Suprapubic skin (tissue), 4 donors: ENCODE measurements at regions not wholly inside any gene's neighbourhood (a gene's known extent, or its start where the extent isn't known, plus 50 kb on each side); places are given as distances from the start of the nearest gene placed in this dataset.

ENCODE experiments used
- DNase-seq, 2 donors: peaks; one replicate each; pipeline ENCODE4 v3.0.0-alpha.2; 2019; ENCODE audit warnings: low spot score in 2 of 2
- H3K27ac ChIP-seq: fragments of 200-600 bp; sonication (generic); one replicate; pipeline ENCODE4 v1.5.1; 2019
- H3K27me3 ChIP-seq: fragments of 200-600 bp; sonication (generic); one replicate; pipeline ENCODE4 v1.5.1; 2019
- H3K36me3 ChIP-seq: fragments of 200-600 bp; sonication (generic); one replicate; pipeline ENCODE4 v1.5.1; 2019
- H3K4me1 ChIP-seq: fragments of 200-600 bp; sonication (generic); one replicate; pipeline ENCODE4 v1.5.1; 2019
- H3K4me3 ChIP-seq: fragments of 200-600 bp; sonication (generic); one replicate; pipeline ENCODE4 v1.5.1; 2019; ENCODE audit warnings: mild to moderate bottlenecking
- H3K9me3 ChIP-seq: fragments of 200-600 bp; sonication (generic); one replicate; pipeline ENCODE4 v1.5.1; 2019
- EP300 ChIP-seq: sonication (generic); formaldehyde crosslinking; IDR thresholded peaks from one replicate; pipeline ENCODE4 v1.6.1; 2017; ENCODE audit warnings: antibody characterized with exemption
- POLR2A ChIP-seq, 2 donors: fragments of 450-650 bp; IDR thresholded peaks; one replicate each; pipeline ENCODE4 v1.6.1; 2017; ENCODE audit warnings: antibody characterized with exemption in 2 of 2, mild to moderate bottlenecking in 2 of 2, moderate library complexity in 2 of 2
- POLR2AphosphoS5 ChIP-seq, 3 donors: sonication (generic); formaldehyde crosslinking; IDR thresholded peaks; one replicate each; pipeline ENCODE4 v1.6.1; 2017; ENCODE audit warnings: antibody characterized with exemption in 3 of 3
- WGBS: methylation state at CpG from one replicate; pipeline ENCODE4 v1.1.5; 2018; 5-methylcytosine and 5-hydroxymethylcytosine counted together
- TF ChIP-seq, protein P1 (sequence below), 2 donors: fragments of 200-600 bp in 1 of 2; fragments of 450-650 bp in 1 of 2; sonication (generic) in 1 of 2; IDR thresholded peaks; one replicate each; pipeline ENCODE4 v1.5.1; 2016 to 2019; ENCODE audit warnings: antibody characterized with exemption in 2 of 2, mild to moderate bottlenecking in 1 of 2, moderate library complexity in 1 of 2

DNA sequence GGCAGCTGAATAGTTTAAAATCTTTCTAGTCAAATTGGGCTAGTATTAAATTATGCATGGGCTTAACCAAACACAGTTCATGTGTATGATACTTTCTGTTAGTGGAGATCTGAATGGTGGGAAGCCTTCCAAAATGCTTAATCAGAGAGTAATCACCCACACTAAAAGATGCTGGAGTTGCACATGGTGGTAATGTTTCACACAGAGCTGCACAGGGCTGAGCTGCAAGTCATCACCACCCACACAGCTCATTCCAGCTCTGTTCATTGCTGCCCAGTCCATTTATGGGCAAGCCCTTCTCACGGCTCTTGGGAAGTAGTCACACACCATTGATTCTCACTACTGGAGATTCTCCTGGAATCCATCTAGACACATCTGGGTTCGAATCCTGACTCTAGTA is 351.5 kb upstream of the KCNN2 start:
- WGBS = 63% methylated on average over 2 of the region's 2 CpGs
- Histone ChIP-seq H3K4me1 (no peaks in the 10 kb centered on the region), H3K9me3 (no peaks in the 10 kb centered on the region), H3K27ac (no peak overlapping the region), H3K36me3 (no peaks in the 10 kb centered on the region), H3K4me3 (no peak overlapping the region), H3K27me3 (no peaks in the 10 kb centered on the region)
- no peak for DNase-seq
- TF ChIP-seq, protein P1, sequence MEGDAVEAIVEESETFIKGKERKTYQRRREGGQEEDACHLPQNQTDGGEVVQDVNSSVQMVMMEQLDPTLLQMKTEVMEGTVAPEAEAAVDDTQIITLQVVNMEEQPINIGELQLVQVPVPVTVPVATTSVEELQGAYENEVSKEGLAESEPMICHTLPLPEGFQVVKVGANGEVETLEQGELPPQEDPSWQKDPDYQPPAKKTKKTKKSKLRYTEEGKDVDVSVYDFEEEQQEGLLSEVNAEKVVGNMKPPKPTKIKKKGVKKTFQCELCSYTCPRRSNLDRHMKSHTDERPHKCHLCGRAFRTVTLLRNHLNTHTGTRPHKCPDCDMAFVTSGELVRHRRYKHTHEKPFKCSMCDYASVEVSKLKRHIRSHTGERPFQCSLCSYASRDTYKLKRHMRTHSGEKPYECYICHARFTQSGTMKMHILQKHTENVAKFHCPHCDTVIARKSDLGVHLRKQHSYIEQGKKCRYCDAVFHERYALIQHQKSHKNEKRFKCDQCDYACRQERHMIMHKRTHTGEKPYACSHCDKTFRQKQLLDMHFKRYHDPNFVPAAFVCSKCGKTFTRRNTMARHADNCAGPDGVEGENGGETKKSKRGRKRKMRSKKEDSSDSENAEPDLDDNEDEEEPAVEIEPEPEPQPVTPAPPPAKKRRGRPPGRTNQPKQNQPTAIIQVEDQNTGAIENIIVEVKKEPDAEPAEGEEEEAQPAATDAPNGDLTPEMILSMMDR (IDR thresholded peaks at IDR 0.05) = no peak
- no peak for TF ChIP-seq POLR2AphosphoS5 (IDR thresholded peaks at IDR 0.05)
- TF ChIP-seq POLR2A (IDR thresholded peaks at IDR 0.05) = no peak
- TF ChIP-seq EP300 = no peak

DNA sequence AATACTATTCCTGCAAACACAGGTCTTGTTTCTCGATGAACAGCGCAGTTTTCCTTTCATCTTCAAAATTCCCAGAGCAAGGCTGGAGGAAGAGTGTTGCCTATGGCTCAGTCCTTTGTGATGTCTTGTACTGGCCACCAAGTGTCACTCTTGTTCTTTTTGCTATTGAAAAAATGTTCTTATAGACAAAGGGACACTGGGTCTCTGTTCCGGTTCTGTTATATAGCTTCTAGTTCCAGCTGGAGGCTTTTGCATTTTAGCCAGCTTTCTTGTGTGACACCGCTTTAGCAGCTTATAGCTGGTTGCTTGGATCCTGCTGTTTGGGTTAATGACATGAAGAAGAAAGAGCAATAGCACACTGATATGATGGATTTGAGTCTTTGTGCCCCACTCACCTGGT is 343.7 kb upstream of the KCNN2 start:
- Histone ChIP-seq H3K9me3 (no peaks in the 10 kb centered on the region), H3K27me3 (peaks cover 5% of the 10 kb centered on the region), H3K27ac (no peak overlapping the region), H3K4me3 (no peak overlapping the region), H3K4me1 (no peaks in the 10 kb centered on the region), H3K36me3 (no peaks in the 10 kb centered on the region)
- WGBS = 69% methylated on average over 4 of the region's 4 CpGs
- DNase-seq = no peak
- TF ChIP-seq, protein P1 (IDR thresholded peaks at IDR 0.05) = no peak
- TF ChIP-seq POLR2A (IDR thresholded peaks at IDR 0.05) (no peak), EP300 (no peak), POLR2AphosphoS5 (IDR thresholded peaks at IDR 0.05) (no peak)

DNA sequence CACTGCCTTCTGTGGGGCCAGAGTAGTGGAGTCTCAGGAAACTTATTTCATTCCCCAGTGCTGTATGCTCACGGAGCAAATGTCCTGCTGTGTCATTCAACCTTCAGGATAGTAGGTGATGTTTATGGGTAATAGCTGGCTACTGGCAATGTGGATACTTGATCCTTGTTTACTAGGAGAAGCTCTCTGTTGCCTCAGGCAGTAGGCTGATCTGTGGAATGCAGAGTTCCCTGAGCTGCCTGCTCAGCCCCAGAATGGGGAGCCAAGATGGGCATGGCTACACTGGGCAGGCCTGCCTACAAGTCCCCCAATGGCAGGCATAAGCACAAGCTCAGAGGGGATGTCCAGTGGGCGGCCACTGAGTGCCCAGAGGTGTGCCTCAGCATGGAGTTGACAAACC is 323.1 kb upstream of the KCNN2 start:
- 85% methylated on average over 2 of the region's 2 CpGs for WGBS
- H3K9me3 ChIP-seq = peaks cover 9% of the 10 kb centered on the region
- no peak overlapping the region for H3K27ac ChIP-seq
- TF ChIP-seq POLR2A (IDR thresholded peaks at IDR 0.05) = no peak
- TF ChIP-seq EP300 = no peak
- no peak for TF ChIP-seq POLR2AphosphoS5 (IDR thresholded peaks at IDR 0.05)
- TF ChIP-seq, protein P1 (IDR thresholded peaks at IDR 0.05) = no peak
- H3K27me3 ChIP-seq = no peaks in the 10 kb centered on the region
- no peak for DNase-seq
- no peaks in the 10 kb centered on the region for H3K4me1 ChIP-seq
- no peaks in the 10 kb centered on the region for H3K36me3 ChIP-seq
- no peak overlapping the region for H3K4me3 ChIP-seq

DNA sequence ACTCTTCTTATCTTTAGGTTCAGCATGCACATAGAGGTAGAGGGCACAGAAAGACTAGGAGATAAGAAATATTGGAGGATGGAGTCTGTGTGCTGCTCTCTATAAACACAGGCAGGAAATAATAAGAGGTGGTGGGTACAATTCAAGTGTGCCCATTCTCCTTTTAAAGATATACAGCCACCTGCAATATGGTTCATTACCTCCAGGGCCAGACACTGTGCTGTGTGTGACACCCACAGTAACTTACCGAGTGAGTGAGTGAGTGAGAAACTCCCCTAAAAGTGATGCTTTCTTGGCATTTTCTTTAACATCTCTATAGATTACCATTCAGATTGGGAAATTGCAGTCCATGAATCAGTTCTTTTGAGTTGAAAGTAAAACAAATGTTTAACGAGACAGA is 311.8 kb upstream of the KCNN2 start:
- Histone ChIP-seq H3K9me3 (no peaks in the 10 kb centered on the region), H3K27me3 (peaks cover 18% of the 10 kb centered on the region), H3K4me1 (peaks cover 5% of the 10 kb centered on the region), H3K36me3 (no peaks in the 10 kb centered on the region), H3K27ac (no peak overlapping the region), H3K4me3 (no peak overlapping the region)
- no peak for DNase-seq
- 53% methylated on average over 2 of the region's 2 CpGs for WGBS
- TF ChIP-seq POLR2A (IDR thresholded peaks at IDR 0.05) (no peak), POLR2AphosphoS5 (IDR thresholded peaks at IDR 0.05) (no peak), EP300 (no peak)
- TF ChIP-seq, protein P1 (IDR thresholded peaks at IDR 0.05) = no peak

DNA sequence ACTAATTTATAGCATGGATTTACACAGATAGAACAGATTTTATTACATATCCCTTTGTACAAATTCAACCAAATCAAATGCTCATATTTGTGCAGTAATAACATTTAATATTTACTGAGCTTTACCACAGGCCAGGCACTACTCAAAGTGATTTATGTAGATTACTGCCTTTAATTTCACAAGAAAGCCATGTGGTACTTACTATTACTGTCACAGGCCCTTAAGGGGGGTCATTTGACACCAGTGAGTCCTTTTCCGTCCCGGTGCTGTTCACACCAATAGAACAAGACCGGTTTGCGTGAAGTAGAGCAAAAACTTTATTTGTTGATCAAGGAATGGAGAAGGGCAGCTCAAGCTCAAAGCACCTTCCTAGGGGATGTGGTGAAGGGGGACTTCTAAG is 308.5 kb upstream of the KCNN2 start:
- Histone ChIP-seq H3K27me3 (peaks cover 45% of the 10 kb centered on the region), H3K36me3 (no peaks in the 10 kb centered on the region), H3K4me1 (peaks cover 18% of the 10 kb centered on the region), H3K9me3 (no peaks in the 10 kb centered on the region), H3K27ac (no peak overlapping the region), H3K4me3 (no peak overlapping the region)
- no peak for DNase-seq
- WGBS = 89% methylated on average over 4 of the region's 4 CpGs
- TF ChIP-seq POLR2AphosphoS5 (IDR thresholded peaks at IDR 0.05) = no peak
- no peak for TF ChIP-seq POLR2A (IDR thresholded peaks at IDR 0.05)
- TF ChIP-seq, protein P1 (IDR thresholded peaks at IDR 0.05) = no peak
- TF ChIP-seq EP300 = no peak
